Skeletal muscle satellite cell (primary cell): ENCODE measurements at regions not wholly inside any gene's neighbourhood (a gene's known extent, or its start where the extent isn't known, plus 50 kb on each side); places are given as distances from the start of the nearest gene placed in this dataset.

Source experiments
- H3K27me3 ChIP-seq: 2 replicates; pipeline ENCODE4 v1.7.0; 2013; ENCODE audit warnings: low read length; ENCODE audit not compliant: control insufficient read depth, insufficient read depth
- H3K36me3 ChIP-seq: 2 replicates; pipeline ENCODE4 v1.7.0; 2013; ENCODE audit warnings: mild to moderate bottlenecking, control low read depth, low read length; ENCODE audit not compliant: insufficient read depth
- H3K4me1 ChIP-seq: 2 replicates; pipeline ENCODE4 v1.7.0; 2013; ENCODE audit warnings: low read length; ENCODE audit not compliant: control insufficient read depth, insufficient read depth
- H3K4me2 ChIP-seq: 2 replicates; pipeline ENCODE4 v1.7.0; 2013; ENCODE audit warnings: mild to moderate bottlenecking, low read length
- H3K4me3 ChIP-seq: 2 replicates; pipeline ENCODE4 v1.7.0; 2013; ENCODE audit warnings: low read length
- H3K9ac ChIP-seq: 2 replicates; pipeline ENCODE4 v1.7.0; 2013; ENCODE audit warnings: mild to moderate bottlenecking, low read depth, low read length, moderate library complexity
- H3K9me3 ChIP-seq: replicated peaks from 2 replicates; pipeline ENCODE4 v1.7.0; 2013; ENCODE audit warnings: mild to moderate bottlenecking, control low read depth, low read length

DNA sequence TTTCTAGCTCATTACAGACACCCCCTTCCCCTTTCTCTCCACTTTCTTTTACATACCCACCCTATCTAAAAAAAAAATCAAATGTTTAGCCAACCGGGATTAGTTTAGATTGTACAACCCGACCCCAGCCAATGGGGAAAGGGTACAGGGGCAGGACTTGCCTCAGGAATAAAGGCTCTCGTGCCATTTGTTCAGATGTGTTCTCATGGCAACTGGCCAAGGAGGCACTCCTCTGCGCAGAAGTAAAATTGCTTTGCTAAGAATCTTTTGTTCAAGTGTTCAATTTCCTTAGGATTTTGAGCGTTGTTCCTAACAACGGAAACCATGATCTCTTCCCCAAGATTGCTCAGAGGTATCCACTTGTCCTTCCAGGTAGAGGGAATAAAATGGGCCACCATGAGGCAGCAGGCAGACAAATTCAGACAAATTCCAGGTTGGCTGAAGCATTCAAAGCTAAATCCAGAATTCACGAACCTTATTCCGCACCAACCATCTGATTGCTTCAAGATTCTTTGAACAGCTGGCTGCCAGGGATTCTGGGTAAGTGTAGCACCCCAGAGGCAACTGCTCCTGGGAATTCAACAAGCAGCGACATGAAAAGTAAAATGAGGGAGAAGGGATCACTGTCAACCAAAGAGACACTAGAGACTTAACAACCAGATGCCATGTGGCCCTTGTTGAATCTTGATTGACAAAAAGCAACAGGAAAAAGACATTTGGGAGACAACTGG lies 431.8 kb downstream of the PREX1 start:
- peaks cover 10% of the 10 kb centered on the region for H3K27me3 ChIP-seq
- H3K9me3 ChIP-seq, result no peaks in the 10 kb centered on the region
- no peaks in the 10 kb centered on the region for H3K36me3 ChIP-seq
- no peak overlapping the region for H3K4me3 ChIP-seq
- no peaks in the 10 kb centered on the region for H3K4me1 ChIP-seq
- H3K4me2 ChIP-seq, result no peak overlapping the region
- no peak overlapping the region for H3K9ac ChIP-seq

DNA sequence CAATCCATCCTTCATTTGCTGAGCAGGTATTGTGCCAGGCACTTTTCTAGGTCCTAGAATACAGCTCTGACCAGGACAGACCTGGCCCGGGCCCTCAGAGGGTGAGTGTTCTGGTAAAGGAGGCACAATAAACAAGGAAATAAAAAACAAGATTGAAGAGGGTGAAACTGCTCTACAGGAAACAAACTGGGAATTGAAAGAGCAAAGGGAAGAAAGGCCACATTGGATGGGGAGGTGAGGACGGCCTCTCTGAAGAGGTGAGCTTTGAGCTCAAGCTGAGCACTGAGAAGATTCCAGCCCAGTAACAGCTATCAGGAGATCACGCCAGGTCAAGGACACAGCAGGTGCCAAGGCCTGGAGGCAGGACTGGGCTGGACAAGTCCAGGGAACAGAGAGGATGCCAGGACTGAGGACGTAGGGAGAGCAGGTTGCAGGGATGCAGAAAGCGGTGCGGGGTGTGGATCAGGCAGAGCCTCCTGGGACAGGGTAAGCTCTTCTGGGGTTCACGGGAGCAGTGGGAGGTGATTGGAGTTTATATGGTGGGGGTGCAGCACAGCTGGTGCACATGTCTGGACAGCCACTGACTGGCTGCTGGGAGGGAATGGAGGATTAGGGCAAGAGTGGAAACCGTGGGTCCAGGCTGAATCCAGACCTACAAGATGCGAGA lies 433.3 kb downstream of the PREX1 start:
- Histone ChIP-seq H3K4me1 (no peaks in the 10 kb centered on the region), H3K36me3 (no peaks in the 10 kb centered on the region), H3K4me2 (no peak overlapping the region), H3K9ac (no peak overlapping the region), H3K9me3 (no peaks in the 10 kb centered on the region), H3K4me3 (no peak overlapping the region), H3K27me3 (peaks cover 10% of the 10 kb centered on the region)

DNA sequence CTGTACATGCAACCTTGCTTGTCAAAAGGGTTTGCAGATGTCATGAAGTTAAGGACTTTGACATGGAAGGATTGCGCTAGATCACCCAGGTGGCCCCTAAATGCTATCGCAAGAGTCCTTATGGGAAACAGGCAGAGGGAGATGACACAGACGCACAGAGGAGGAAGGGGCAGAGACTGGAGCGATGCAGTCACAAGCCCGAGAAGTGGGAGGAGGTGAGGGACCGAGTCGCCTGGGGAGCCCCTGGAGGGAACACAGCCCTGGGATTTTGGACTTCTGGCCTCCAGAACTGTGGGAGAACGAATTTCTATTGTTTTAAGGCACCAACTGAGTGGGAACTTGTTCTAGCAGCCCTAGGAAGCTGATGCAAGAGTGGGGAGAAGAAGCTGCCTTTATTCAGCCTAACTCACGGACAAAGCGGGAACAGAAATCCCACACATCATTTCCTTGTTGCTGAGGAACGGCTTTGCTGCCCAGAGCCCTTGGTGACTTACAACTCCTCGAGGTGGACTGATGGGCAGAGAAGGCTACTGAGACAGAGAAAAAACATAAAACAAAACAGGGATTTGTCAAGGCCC lies 434.0 kb downstream of the PREX1 start:
- Histone ChIP-seq H3K27me3 (peaks cover 10% of the 10 kb centered on the region), H3K9me3 (no peaks in the 10 kb centered on the region), H3K9ac (no peak overlapping the region), H3K4me1 (no peaks in the 10 kb centered on the region), H3K4me3 (no peak overlapping the region), H3K36me3 (no peaks in the 10 kb centered on the region), H3K4me2 (no peak overlapping the region)

DNA sequence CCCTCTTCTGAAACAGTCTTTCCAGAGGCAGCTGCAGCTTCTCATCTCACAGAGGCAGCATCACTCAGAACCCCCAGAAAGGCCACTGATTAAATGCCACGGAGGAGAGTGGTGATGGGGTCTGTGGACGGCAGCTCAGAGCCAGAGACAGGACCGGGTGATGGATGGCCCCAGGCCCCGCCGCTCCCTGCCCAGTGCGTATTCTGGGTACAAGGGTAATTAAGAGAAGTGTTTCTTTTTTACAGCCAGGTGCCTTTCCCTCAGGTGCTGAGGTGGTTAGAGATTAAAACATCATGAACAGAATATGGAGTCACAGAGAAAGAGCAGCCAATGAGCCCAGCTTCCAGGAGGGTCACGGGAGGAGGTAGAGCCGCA lies 434.5 kb downstream of the PREX1 start:
- H3K9ac ChIP-seq, result no peak overlapping the region
- no peaks in the 10 kb centered on the region for H3K36me3 ChIP-seq
- no peak overlapping the region for H3K4me2 ChIP-seq
- no peaks in the 10 kb centered on the region for H3K9me3 ChIP-seq
- H3K4me1 ChIP-seq, result no peaks in the 10 kb centered on the region
- H3K27me3 ChIP-seq, result peaks cover 10% of the 10 kb centered on the region
- no peak overlapping the region for H3K4me3 ChIP-seq

DNA sequence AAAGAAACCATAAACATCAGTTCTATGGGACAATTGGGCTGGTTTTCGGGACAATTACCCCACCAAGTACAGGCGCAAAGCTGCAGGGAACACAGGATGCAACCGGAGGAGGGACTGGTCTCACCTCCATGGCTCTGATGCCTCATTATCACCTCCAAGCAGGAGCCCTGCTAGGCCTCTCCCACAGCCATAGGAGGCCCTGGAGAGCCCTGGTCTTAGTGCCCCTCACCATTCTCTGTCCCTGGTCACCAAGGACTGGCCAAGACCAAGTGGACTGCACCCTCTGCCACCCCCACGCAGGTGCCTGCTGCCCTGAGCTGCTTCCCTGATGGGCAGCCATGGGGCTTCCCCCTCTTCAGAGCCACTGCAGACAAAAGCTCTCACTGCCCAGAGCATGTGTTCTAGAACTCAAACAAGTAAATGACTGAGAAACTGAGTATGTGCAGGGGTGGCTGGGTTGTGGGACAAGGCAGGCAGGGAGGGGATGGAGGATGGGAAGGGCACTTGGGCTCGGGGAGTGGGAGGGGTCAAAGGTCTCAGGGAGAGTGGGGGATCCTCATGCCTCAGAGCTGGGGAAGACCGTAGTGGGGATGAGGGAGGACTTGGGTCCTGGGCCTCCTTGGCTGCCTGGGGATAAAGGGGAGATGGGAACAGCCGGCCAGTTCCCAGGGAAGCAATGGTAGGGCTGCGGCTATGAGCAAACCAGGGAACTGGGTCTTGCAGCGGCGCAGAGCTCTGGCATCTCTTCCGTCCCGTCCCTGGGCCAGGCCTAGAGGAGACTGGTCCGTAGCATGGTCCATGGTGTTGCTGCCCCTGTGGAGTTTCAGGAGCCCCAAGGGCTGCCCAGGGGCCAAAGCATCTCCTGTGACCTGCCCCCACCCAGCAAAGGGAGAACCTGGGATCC lies 435.1 kb downstream of the PREX1 start:
- Histone ChIP-seq H3K4me2 (no peak overlapping the region), H3K9ac (no peak overlapping the region), H3K36me3 (no peaks in the 10 kb centered on the region), H3K9me3 (no peaks in the 10 kb centered on the region), H3K4me3 (no peak overlapping the region), H3K4me1 (no peaks in the 10 kb centered on the region), H3K27me3 (peaks cover 8% of the 10 kb centered on the region)

DNA sequence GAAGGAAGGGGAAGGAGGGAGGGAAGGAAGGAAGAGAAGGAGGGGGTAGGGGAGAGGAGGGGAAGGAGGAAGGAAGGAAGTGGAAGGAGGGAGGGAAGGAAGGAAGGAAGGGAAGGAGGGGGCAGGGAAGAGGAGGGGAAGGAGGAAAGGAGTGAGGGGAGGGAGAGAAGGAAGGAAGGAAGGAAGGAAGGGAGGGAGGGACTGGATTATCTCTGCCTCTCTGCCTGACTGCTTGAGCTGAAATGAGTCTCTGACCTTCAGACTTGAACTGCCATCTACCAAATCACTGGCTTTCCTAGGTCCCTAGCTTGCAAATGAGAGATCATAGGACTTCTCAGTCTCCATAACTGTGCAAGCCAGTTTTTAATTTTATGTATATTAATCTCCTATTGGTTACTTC lies 436.8 kb downstream of the PREX1 start:
- Histone ChIP-seq H3K36me3 (no peaks in the 10 kb centered on the region), H3K4me3 (no peak overlapping the region), H3K9me3 (no peaks in the 10 kb centered on the region), H3K27me3 (no peaks in the 10 kb centered on the region), H3K9ac (no peak overlapping the region), H3K4me1 (no peaks in the 10 kb centered on the region), H3K4me2 (no peak overlapping the region)

DNA sequence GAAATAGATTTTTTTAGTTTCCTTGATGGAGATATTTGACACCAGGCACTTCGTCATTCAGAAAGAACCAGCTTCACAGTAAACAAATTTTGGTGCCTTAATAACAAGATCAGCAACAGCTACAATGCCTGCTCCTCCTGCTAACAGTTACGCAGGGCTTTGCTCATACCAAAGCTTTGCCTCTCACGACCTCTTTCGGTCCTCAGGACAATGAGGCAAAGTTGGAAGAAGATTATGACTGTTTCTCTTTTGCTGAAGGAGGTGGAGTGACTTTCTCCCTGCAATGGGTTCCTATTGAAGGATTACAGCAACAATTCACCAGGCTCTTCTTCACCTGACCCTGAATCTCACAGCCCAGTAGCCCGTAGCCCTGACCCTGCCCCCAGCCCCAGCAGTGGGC lies 440.1 kb downstream of the PREX1 start:
- Histone ChIP-seq H3K4me2 (no peak overlapping the region), H3K36me3 (no peaks in the 10 kb centered on the region), H3K9me3 (no peaks in the 10 kb centered on the region), H3K9ac (no peak overlapping the region), H3K4me3 (no peak overlapping the region), H3K27me3 (no peaks in the 10 kb centered on the region), H3K4me1 (no peaks in the 10 kb centered on the region)

DNA sequence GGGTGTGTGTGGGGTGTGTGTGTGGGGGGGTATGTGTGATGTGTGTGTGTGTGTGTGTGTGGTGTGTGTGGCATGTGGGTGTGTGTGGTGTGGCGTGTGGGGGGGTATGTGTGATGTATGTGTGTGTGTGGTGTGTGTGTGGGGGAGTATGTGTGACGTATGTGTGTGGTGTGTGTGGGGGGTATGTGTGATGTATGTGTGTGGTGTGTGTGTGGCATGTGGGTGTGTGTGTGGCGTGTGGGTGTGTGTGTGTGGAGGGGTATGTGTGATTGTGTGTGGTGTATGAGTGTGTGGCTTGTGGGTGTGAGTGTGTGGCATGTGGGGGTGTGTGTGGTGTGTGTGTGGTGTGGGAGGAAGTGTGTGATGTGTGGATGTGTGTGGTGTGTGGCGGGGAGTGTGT lies 442.3 kb downstream of the PREX1 start:
- Histone ChIP-seq H3K9ac (no peak overlapping the region), H3K4me2 (no peak overlapping the region), H3K4me1 (no peaks in the 10 kb centered on the region), H3K27me3 (no peaks in the 10 kb centered on the region), H3K4me3 (no peak overlapping the region), H3K36me3 (no peaks in the 10 kb centered on the region), H3K9me3 (no peaks in the 10 kb centered on the region)

DNA sequence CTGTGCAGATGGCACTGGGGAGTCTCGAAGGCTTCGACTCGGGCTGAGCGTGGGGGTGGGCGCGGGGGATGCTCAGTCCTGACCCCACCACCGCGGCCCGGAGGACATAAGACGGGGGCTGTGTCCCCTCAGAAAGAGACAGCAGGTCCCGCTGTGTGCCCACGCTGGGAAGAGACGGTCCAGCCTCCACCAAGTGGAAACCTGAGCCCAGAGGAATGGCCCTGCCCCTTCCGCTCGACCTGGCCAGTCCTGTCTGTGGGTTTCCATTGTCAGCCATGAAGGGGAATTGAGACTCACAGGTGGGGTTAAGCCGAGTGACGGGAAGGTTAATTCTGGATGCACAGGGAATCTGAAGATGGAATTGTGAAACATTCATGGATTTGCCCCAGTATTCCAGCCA lies 442.7 kb downstream of the PREX1 start:
- Histone ChIP-seq H3K36me3 (no peaks in the 10 kb centered on the region), H3K27me3 (no peaks in the 10 kb centered on the region), H3K4me2 (no peak overlapping the region), H3K9me3 (no peaks in the 10 kb centered on the region), H3K4me1 (no peaks in the 10 kb centered on the region), H3K9ac (no peak overlapping the region), H3K4me3 (no peak overlapping the region)

DNA sequence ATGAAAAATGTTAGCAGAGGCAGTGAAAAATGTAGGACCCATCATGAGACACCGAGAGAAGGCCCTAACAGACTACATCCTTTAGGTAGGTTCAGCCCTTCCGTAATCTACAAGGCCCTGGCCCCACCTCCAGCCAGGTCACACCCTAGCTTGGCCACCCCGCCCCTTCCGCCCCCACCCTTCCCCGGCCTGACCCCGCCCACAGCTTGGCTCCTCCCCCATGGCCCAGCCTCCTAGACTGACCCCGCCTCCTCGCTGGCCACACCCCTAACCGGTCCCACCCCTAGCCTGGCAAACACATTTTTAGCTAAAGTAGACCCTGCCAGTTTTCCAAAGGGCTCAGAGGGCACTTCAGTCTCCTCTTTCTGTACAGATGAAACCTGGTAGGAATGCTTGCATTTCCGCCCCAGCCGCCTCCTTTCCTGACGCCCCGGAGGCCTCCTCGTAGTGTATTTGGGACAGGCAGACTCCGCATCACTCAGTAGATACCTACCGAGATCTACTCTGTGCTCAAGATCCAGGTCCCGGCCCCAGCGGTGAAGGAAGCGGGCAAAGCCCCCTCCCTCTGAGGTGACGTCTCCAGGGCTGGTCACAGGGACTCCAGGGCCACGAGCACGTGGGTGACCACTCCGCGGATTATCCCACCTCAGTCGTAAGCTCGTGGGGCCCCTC lies 443.5 kb downstream of the PREX1 start:
- Histone ChIP-seq H3K36me3 (no peaks in the 10 kb centered on the region), H3K4me1 (no peaks in the 10 kb centered on the region), H3K4me2 (no peak overlapping the region), H3K9ac (no peak overlapping the region), H3K4me3 (no peak overlapping the region), H3K9me3 (no peaks in the 10 kb centered on the region), H3K27me3 (no peaks in the 10 kb centered on the region)

DNA sequence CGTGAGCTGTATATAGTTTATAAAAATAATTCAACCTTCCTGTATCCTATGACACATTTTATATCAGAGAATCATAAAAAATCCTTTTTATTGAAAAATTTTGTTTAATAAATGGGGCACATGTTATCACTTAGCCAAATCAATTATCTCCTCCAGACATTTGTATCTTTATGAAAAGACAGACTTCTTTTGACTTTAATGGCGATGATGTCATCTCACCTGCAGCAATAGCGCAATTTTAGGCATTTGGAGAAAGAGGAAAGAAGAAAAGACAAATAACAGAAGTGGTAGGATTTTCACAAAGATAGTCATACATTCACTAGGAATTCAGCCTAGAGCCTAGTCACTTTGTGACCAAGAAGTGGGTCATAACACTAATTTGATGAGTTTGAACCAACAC lies 444.5 kb downstream of the PREX1 start:
- Histone ChIP-seq H3K9me3 (no peaks in the 10 kb centered on the region), H3K9ac (no peak overlapping the region), H3K27me3 (no peaks in the 10 kb centered on the region), H3K4me1 (no peaks in the 10 kb centered on the region), H3K4me3 (no peak overlapping the region), H3K36me3 (no peaks in the 10 kb centered on the region), H3K4me2 (no peak overlapping the region)
